Astrocyte of the cerebellum (primary cell): ENCODE measurements at regions not wholly inside any gene's neighbourhood (a gene's known extent, or its start where the extent isn't known, plus 50 kb on each side); places are given as distances from the start of the nearest gene placed in this dataset.
"Not testable (repeated sequence)": the region's sequence is repeated elsewhere in the genome, so short reads cannot be mapped to it uniquely, and the experiment has no call there.

Experiments used
- DNase-seq: peaks from one replicate; pipeline ENCODE4 v3.0.0-alpha.2; 2011; ENCODE audit warnings: low read depth
- H3K4me3 ChIP-seq: 2 replicates; pipeline ENCODE4 v1.5.1; 2011; ENCODE audit warnings: mild to moderate bottlenecking, low read depth, low read length, moderate library complexity
- in situ Hi-C: cut with HindIII; loops from 2 replicates; pipeline ENCODE4 v1.10.0; 2017; ENCODE audit warnings: low sequenced_read_pairs
- TF ChIP-seq, protein P1 (sequence below): IDR thresholded peaks from 2 replicates; pipeline ENCODE4 v1.5.1; 2012; ENCODE audit warnings: low read length, low read depth, moderate library complexity, mild to moderate bottlenecking; ENCODE audit errors: missing control alignments

DNA sequence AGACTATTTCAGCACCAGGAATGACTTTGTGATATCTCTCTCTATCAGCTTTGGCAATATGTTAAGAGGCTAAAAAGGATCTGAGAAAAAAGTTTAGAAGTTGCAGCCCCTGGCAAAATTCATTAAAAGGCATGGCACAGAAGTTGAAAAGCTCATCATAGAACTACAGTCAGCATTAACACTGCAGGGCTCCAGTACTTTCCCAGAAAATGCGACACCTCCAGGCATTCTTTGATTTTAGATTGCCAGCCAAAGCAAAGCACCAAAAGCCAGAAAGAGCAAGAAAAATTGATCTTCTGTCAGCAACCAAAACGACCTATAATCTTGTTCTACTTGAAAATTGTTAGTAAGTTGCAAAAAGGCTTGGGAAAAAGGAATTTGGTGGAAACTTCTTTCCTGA, 713.5 kb downstream of the FSCB start:
- DNase-seq = no peak
- H3K4me3 ChIP-seq = no peak overlapping the region
- in situ Hi-C loops = no loop called here
- TF ChIP-seq, protein P1, sequence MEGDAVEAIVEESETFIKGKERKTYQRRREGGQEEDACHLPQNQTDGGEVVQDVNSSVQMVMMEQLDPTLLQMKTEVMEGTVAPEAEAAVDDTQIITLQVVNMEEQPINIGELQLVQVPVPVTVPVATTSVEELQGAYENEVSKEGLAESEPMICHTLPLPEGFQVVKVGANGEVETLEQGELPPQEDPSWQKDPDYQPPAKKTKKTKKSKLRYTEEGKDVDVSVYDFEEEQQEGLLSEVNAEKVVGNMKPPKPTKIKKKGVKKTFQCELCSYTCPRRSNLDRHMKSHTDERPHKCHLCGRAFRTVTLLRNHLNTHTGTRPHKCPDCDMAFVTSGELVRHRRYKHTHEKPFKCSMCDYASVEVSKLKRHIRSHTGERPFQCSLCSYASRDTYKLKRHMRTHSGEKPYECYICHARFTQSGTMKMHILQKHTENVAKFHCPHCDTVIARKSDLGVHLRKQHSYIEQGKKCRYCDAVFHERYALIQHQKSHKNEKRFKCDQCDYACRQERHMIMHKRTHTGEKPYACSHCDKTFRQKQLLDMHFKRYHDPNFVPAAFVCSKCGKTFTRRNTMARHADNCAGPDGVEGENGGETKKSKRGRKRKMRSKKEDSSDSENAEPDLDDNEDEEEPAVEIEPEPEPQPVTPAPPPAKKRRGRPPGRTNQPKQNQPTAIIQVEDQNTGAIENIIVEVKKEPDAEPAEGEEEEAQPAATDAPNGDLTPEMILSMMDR = no peak

DNA sequence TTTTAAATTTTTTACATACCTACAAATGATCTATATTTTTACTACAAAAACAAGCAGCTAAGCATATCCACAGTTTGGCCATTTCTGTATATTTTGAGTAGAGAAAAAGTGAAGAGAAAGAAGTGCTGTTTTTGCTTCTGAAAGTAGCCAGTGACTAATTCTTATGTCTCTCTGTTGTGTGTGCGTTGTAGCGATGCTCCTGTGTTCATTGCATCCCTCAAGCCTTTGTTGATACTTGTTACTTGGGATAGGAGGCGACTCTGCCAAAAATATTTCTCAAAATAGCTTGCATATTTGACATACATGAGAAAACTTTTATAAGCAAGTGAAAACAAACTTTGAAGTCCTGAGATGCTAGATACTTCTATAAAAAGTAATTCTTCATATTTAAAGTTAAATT, 714.1 kb downstream of the FSCB start:
- TF ChIP-seq, protein P1 = no peak
- in situ Hi-C loops = no loop called here
- no peak for DNase-seq
- H3K4me3 ChIP-seq = no peak overlapping the region

DNA sequence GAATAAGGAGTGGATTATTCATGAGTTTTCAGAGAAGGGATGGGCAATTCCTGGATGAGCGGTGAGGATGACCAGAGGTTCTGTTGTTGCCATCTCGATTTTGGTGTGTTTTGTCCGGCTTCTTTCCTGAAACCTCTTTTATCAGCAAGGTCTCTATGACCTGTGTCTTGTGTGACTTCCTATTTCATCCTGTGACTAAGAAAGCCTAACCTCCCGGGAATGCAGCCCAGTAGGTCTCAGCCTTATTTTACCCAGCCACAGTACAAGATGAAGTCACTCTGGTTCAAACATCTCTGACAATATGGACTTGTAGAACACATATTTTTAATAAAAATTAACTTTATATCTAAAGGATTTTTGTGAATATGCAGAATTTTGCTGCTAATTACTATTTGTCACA, 716.4 kb downstream of the FSCB start:
- in situ Hi-C loops = no loop called here
- DNase-seq = no peak
- H3K4me3 ChIP-seq = no peak overlapping the region
- TF ChIP-seq, protein P1 = no peak

DNA sequence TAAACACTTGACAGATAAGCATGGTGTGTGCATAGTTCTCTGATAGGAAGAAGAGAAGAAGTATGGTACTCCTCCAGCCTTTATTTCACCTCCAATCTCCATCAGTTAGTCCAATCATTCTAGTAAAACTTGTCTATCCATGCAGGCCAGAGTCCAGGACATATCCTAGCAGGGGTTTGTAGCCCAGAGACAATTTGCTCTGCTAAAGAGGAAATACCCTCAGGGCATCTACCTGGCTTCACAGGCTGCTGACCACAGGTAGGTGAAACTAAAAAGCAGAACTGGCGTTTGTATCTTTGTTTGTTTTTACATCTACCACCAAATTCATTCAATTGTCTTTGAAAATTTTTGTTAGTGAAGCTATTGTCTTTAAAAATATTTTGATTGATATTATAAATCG, 717.6 kb downstream of the FSCB start:
- no peak overlapping the region for H3K4me3 ChIP-seq
- in situ Hi-C loops = no loop called here
- no peak for DNase-seq
- TF ChIP-seq, protein P1 = no peak

DNA sequence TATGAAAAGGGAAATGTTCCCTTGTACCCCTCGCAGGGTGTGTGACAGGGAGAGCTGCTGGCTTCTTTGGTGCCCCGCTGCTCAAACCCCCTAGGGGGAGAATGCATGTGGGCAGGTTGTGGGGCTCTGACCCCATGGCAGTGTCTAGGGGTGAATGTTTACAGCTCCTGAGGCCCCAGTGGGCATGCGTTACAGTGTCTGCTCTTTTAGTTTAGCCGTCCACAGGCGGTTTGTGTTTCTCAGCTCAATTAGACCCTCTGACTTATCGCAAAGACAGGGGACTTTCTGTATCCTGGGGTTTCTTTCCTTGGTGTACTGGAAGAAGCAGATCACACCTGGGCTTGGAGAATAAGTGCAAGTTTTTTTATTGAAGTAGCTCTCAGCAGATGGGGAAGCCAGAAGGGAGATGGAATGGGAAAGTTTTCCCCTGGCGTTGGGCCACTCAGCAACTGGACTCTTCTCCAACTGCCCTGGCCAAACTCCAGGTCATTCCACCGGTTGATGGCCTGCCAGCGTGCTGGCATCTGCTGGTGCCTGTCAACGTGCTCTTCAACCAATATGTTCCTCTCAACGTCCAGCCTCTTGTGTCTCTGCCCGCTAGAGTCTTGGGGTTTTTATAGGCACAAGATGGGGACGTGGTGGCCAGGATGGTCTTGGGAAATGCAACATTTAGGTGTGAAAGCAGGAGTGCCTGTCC, 720.9 kb downstream of the FSCB start:
- no peak overlapping the region for H3K4me3 ChIP-seq
- TF ChIP-seq, protein P1 = no peak
- in situ Hi-C loops = no loop called here
- DNase-seq = no peak

DNA sequence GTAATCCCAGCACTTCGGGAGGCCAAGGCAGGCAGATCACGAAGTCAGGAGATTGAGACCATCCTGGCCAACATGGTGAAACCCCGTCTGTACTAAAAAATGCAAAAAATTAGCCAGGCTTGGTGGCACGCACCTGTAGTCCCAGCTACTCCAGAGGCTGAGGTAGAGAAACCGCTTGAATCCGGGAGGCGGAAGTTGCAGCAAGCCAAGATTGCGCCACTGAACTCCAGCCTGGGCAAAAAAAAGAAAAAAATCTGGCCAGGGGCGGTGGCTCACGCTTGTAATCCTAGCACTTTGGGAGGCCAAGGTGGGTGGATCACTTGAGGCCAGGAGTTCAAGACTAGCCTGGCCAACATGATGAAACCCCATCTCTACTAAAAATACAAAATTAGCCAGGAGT, 722.7 kb downstream of the FSCB start:
- H3K4me3 ChIP-seq, DNase-seq, in situ Hi-C loops: not testable (repeated sequence)

DNA sequence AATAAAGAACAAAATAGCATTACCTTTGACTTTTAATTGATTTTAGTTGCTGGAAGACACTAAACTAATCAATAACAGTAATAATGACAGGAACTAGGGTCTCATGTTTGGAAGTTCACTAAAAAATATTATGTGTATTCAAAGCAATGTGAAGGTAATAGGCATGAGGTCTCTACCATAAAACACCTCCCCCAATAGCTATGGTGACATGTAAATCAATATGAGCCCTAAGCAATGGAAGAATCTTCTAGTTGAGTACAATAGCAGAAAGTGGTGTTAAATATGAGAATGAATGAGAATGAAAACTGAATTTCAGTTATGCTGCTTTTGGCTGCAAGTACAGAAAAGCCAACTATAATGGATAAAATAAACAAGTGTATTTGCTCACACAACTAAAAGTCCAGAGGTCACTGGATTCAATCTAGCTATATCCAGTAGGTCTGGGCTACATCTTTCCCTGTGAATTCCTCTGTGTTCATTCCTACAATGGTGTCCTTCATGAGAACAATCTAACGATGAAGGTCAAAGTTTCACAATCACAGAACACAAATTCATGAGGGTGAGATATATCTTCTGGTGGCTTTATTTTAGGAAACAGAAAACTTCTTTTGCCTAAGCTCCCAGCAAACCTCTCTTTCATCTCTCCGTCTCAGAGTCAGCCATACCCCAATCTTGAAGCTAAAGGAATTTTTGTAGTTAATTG, 728.0 kb downstream of the FSCB start:
- DNase-seq = no peak
- H3K4me3 ChIP-seq = no peak overlapping the region
- TF ChIP-seq, protein P1 = no peak
- in situ Hi-C loops = no loop called here
